Transverse colon (tissue), 4 donors: ENCODE measurements at regions not wholly inside any gene's neighbourhood (a gene's known extent, or its start where the extent isn't known, plus 50 kb on each side); places are given as distances from the start of the nearest gene placed in this dataset.
"Not testable (repeated sequence)": the region's sequence is repeated elsewhere in the genome, so short reads cannot be mapped to it uniquely, and the experiment has no call there.

Experiments used
- DNase-seq: peaks from one replicate; pipeline ENCODE4 v3.0.0-alpha.2; 2019
- H3K27ac ChIP-seq, 4 donors: fragments of 200-600 bp; sonication (generic); 2 replicates each; pipeline ENCODE4 v1.5.1; 2016 to 2018; ENCODE audit warnings: inconsistent platforms in 4 of 4
- H3K27me3 ChIP-seq: fragments of 200-600 bp; sonication (generic); 2 replicates; pipeline ENCODE4 v1.5.1; 2017; ENCODE audit warnings: inconsistent platforms
- H3K36me3 ChIP-seq, 4 donors: fragments of 200-600 bp; sonication (generic); 2 replicates each; pipeline ENCODE4 v1.5.1; 2017 to 2019; ENCODE audit warnings: inconsistent platforms in 4 of 4
- H3K4me1 ChIP-seq, 4 donors: fragments of 200-600 bp; sonication (generic); 2 replicates each; pipeline ENCODE4 v1.5.1; 2017 to 2020; ENCODE audit warnings: inconsistent platforms in 4 of 4
- H3K4me3 ChIP-seq, 4 donors: fragments of 200-600 bp; sonication (generic); 1 replicate in 1 of 4; 2 replicates in 3 of 4; pipeline versions ENCODE4 v1.5.1 to v1.6.1; 2017 to 2019; ENCODE audit warnings: inconsistent platforms in 4 of 4
- H3K9me3 ChIP-seq, 2 donors: fragments of 200-600 bp; sonication (generic); 2 replicates each; pipeline ENCODE4 v1.5.1; 2017 to 2019; ENCODE audit warnings: inconsistent platforms in 2 of 2
- EP300 ChIP-seq: sonication (generic); formaldehyde crosslinking; IDR thresholded peaks from one replicate; pipeline ENCODE4 v1.6.1; 2017; ENCODE audit warnings: antibody characterized with exemption, low read depth
- POLR2A ChIP-seq: fragments of 450-650 bp; IDR thresholded peaks from one replicate; pipeline ENCODE4 v1.6.1; 2016; ENCODE audit warnings: antibody characterized with exemption, mild to moderate bottlenecking, moderate library complexity
- POLR2AphosphoS5 ChIP-seq, 3 donors: sonication (generic); formaldehyde crosslinking; IDR thresholded peaks; one replicate each; pipeline ENCODE4 v1.6.1; 2016; ENCODE audit warnings: antibody characterized with exemption in 3 of 3
- WGBS, 2 donors: methylation state at CpG; one replicate each; pipeline ENCODE4 v1.1.5; 2018; ENCODE audit warnings: low coverage in 1 of 2; 5-methylcytosine and 5-hydroxymethylcytosine counted together
- in situ Hi-C, 4 donors: fragments of 200-750 bp; cut with MboI; loops; one replicate each; pipeline versions ENCODE4 v1.15.0 to v1.15.1; 2017; ENCODE audit warnings: low sequenced_read_pairs in 3 of 4, low pct_ligation_motif_present in 1 of 4, low pct_unique_long_range_greater_than_20kb in 1 of 4
- intact Hi-C: fragments of 100-400 bp; cut with DNase I; formaldehyde crosslinking; loops from one replicate; pipeline ENCODE4 v1.15.1; 2023; ENCODE audit warnings: low total_unique reads
- TF ChIP-seq, protein P1 (sequence below), 5 experiments: fragments of 200-600 bp in 3 of 5; fragments of 450-650 bp in 2 of 5; sonication (generic) in 3 of 5; IDR thresholded peaks; 1 replicate in 2 of 5; 2 replicates in 3 of 5; pipeline ENCODE4 v1.5.1; 2016 to 2017; ENCODE audit warnings: antibody characterized with exemption in 5 of 5, inconsistent platforms in 3 of 5, mild to moderate bottlenecking in 2 of 5, moderate library complexity in 1 of 5

- DNase-seq, result no peak
- Histone ChIP-seq H3K9me3 (no peaks in the 10 kb centered on the region), H3K27me3 (no peaks in the 10 kb centered on the region), H3K36me3 (no peaks in the 10 kb centered on the region), H3K4me3 (no peak overlapping the region), H3K27ac (no peak overlapping the region), H3K4me1 (no peaks in the 10 kb centered on the region)
- WGBS, 2 donors, result 79 to 100% methylated on average over 1 to 21 of the region's 21 CpGs
- intact Hi-C loops (no loop called here), in situ Hi-C loops (no loop called here)
- TF ChIP-seq EP300 (no peak), POLR2A (no peak), POLR2AphosphoS5 (IDR thresholded peaks at IDR 0.05) (no peak)
- TF ChIP-seq, protein P1, sequence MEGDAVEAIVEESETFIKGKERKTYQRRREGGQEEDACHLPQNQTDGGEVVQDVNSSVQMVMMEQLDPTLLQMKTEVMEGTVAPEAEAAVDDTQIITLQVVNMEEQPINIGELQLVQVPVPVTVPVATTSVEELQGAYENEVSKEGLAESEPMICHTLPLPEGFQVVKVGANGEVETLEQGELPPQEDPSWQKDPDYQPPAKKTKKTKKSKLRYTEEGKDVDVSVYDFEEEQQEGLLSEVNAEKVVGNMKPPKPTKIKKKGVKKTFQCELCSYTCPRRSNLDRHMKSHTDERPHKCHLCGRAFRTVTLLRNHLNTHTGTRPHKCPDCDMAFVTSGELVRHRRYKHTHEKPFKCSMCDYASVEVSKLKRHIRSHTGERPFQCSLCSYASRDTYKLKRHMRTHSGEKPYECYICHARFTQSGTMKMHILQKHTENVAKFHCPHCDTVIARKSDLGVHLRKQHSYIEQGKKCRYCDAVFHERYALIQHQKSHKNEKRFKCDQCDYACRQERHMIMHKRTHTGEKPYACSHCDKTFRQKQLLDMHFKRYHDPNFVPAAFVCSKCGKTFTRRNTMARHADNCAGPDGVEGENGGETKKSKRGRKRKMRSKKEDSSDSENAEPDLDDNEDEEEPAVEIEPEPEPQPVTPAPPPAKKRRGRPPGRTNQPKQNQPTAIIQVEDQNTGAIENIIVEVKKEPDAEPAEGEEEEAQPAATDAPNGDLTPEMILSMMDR (IDR thresholded peaks at IDR 0.05), result no peak
Observed at GRCh38 chr6:169918239-169918953, 167.0 kb downstream of the ERMARD start.

GRCh38 chr6:169917153-169917552 is 165.7 kb downstream of the ERMARD start:
- no peaks in the 10 kb centered on the region for H3K4me1 ChIP-seq
- intact Hi-C loops (no loop called here), in situ Hi-C loops (no loop called here)
- 91 to 100% methylated on average over 1 to 3 of the region's 3 CpGs for WGBS, 2 donors
- no peak overlapping the region for H3K27ac ChIP-seq
- H3K27me3 ChIP-seq, result no peaks in the 10 kb centered on the region
- no peak for DNase-seq
- no peaks in the 10 kb centered on the region for H3K9me3 ChIP-seq
- no peak overlapping the region for H3K4me3 ChIP-seq
- H3K36me3 ChIP-seq, result no peaks in the 10 kb centered on the region
- no peak for TF ChIP-seq POLR2A

- Histone ChIP-seq H3K4me3 (no peak overlapping the region), H3K4me1 (no peaks in the 10 kb centered on the region), H3K27me3 (no peaks in the 10 kb centered on the region), H3K9me3 (no peaks in the 10 kb centered on the region), H3K36me3 (no peaks in the 10 kb centered on the region), H3K27ac (no peak overlapping the region)
- intact Hi-C loops, result no loop called here
- in situ Hi-C loops, result no loop called here
- WGBS, 2 donors, result 80 to 88% methylated on average over 4 to 22 of the region's 22 CpGs
- no peak for DNase-seq
- TF ChIP-seq POLR2AphosphoS5 (IDR thresholded peaks at IDR 0.05), result no peak
Observed at GRCh38 chr6:169915769-169916550, 164.5 kb downstream of the ERMARD start.

- intact Hi-C loops, H3K4me1 ChIP-seq, DNase-seq, H3K4me3 ChIP-seq, H3K9me3 ChIP-seq, H3K36me3 ChIP-seq, H3K27me3 ChIP-seq, H3K27ac ChIP-seq, in situ Hi-C loops: not testable (repeated sequence)
- 82 to 90% methylated on average over 2 to 3 of the region's 3 CpGs for WGBS, 2 donors
Observed at GRCh38 chr6:169913745-169914144, 162.3 kb downstream of the ERMARD start.

DNA sequence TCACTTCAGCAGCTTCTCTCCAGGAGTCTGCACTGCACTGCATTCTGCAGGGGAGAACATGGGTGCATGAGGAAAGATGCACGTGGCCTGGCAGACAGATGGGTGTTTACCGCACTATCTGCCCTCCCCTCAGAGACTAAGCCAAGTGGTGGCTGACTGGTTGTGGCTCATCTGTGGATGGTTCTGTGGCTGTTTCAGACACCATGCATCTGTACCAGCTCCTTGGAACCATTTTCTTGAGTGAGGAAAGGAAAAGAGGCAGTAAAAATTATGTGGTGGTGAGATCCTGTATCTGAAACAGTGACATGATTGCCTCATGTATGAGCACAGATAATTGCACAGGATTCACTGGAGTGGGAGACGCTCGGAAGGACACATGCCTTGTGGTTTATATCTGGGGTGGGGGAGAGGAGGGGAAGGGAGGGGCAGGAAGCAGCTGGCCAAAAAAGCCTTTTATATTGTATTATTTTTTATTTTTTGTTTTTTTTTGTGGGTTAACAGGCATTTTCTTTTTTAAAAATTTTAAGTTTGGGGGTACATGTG is 161.7 kb downstream of the ERMARD start:
- Histone ChIP-seq H3K4me1 (no peaks in the 10 kb centered on the region), H3K36me3 (no peaks in the 10 kb centered on the region), H3K9me3 (no peaks in the 10 kb centered on the region), H3K27me3 (no peaks in the 10 kb centered on the region), H3K4me3 (no peak overlapping the region), H3K27ac (no peak overlapping the region)
- DNase-seq, result no peak
- WGBS, 2 donors, result 43 to 94% methylated on average over 2 to 4 of the region's 4 CpGs
- in situ Hi-C loops (no loop called here), intact Hi-C loops (no loop called here)
- no peak for TF ChIP-seq POLR2AphosphoS5 (IDR thresholded peaks at IDR 0.05)
- TF ChIP-seq POLR2A, result no peak

DNA sequence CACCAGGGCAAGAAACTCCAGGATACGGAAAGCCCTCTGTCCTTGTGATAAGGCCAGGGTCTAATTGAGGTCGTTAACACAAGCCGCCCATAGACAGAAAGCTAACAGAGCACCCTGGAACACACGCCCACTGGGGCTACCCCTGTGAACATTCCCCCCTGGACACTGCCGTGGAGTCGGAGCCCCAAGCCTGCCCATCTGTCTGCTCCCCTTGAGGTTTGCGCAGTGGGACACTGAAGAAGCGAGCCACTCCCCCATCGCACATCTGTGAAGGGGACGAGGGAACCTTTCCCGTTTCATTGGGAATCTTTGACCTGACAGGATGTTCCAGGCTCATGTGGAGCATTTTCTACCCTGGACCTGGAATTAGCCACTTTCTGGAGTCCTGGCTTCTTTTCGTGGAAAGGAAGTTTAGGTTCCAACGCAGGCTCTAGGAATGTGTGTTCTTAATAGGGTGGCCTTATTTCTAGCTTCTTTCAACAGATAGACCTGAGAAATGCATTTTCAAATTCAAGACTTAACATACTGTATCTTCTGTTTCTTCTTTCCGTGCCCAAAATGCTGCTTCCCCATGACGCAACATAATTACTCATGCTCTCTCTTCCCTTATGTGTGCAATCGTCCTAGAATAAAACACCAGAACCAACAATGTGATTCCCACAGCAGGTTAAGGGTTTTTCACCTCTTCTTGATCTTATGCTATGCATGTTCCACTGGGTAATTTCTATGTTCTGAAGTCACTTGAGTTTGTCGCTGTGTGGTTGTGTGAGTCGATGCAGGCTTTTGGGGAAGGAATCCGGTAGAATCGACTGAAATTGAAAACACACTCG is 161.1 kb downstream of the ERMARD start:
- in situ Hi-C loops (no loop called here), intact Hi-C loops (no loop called here)
- Histone ChIP-seq H3K27me3 (no peaks in the 10 kb centered on the region), H3K9me3 (no peaks in the 10 kb centered on the region), H3K27ac (no peak overlapping the region), H3K4me1 (no peaks in the 10 kb centered on the region), H3K4me3 (no peak overlapping the region), H3K36me3 (no peaks in the 10 kb centered on the region)
- 81 to 82% methylated on average over 7 to 21 of the region's 21 CpGs for WGBS, 2 donors
- no peak for DNase-seq
- TF ChIP-seq POLR2A, result no peak
